GM23338 (cell line): ENCODE measurements at regions not wholly inside any gene's neighbourhood (a gene's known extent, or its start where the extent isn't known, plus 50 kb on each side); places are given as distances from the start of the nearest gene placed in this dataset.

Experiments used
- ATAC-seq: fragments of 200-7000 bp; cut with Tn5 transposase; 3 replicates; pipeline ENCODE4 v1.9.1; 2020
- DNase-seq: peaks from one replicate; pipeline ENCODE4 v3.0.0-alpha.2; 2015; ENCODE audit warnings: low spot score
- H2AFZ ChIP-seq: fragments of 200-600 bp; sonication (generic); 2 replicates; pipeline ENCODE4 v1.8.0; 2016; ENCODE audit warnings: antibody characterized with exemption, mild to moderate bottlenecking, moderate library complexity
- H3F3A ChIP-seq: fragments of 200-600 bp; sonication (generic); replicated peaks from 2 replicates; pipeline ENCODE4 v1.8.0; 2017; ENCODE audit warnings: antibody characterized with exemption, mixed run types, low read depth
- H3K27ac ChIP-seq: fragments of 200-600 bp; sonication (generic); 2 replicates; pipeline ENCODE4 v1.6.1; 2016; ENCODE audit warnings: low read depth
- H3K27me3 ChIP-seq: fragments of 200-600 bp; sonication (generic); 2 replicates; pipeline ENCODE4 v1.8.0; 2016; ENCODE audit warnings: mild to moderate bottlenecking, mixed run types, moderate library complexity; ENCODE audit not compliant: insufficient read depth
- H3K36me3 ChIP-seq: fragments of 200-600 bp; sonication (generic); 2 replicates; pipeline ENCODE4 v1.8.0; 2016; ENCODE audit warnings: mild to moderate bottlenecking; ENCODE audit not compliant: insufficient read depth
- H3K4me1 ChIP-seq: fragments of 200-600 bp; sonication (generic); 2 replicates; pipeline ENCODE4 v1.8.0; 2016; ENCODE audit warnings: mild to moderate bottlenecking, moderate library complexity; ENCODE audit not compliant: insufficient read depth
- H3K4me2 ChIP-seq: fragments of 200-600 bp; sonication (generic); 2 replicates; pipeline ENCODE4 v1.7.1; 2017; ENCODE audit warnings: mixed run types
- H3K4me3 ChIP-seq: fragments of 200-600 bp; sonication (generic); 2 replicates; pipeline ENCODE4 v1.6.1; 2016; ENCODE audit warnings: mixed run types
- H3K79me2 ChIP-seq: fragments of 200-600 bp; sonication (generic); replicated peaks from 2 replicates; pipeline ENCODE4 v1.8.0; 2017; ENCODE audit warnings: mild to moderate bottlenecking; ENCODE audit not compliant: insufficient read depth
- H3K9me2 ChIP-seq: fragments of 200-600 bp; sonication (generic); 2 replicates; pipeline ENCODE4 v1.8.0; 2017; ENCODE audit not compliant: insufficient read depth
- H4K20me1 ChIP-seq: fragments of 200-600 bp; sonication (generic); replicated peaks from 2 replicates; pipeline ENCODE4 v1.8.0; 2017; ENCODE audit warnings: mild to moderate bottlenecking; ENCODE audit not compliant: insufficient read depth
- H3K27ac Mint-ChIP-seq: 2 replicates; pipeline ENCODE4 v1.8.0; 2020; ENCODE audit warnings: inconsistent platforms, mild to moderate bottlenecking, moderate library complexity, mixed read lengths
- H3K27me3 Mint-ChIP-seq: 3 replicates; pipeline ENCODE4 v1.8.0; 2022; ENCODE audit warnings: low read depth, mild to moderate bottlenecking, moderate library complexity, mixed read lengths, inconsistent platforms; ENCODE audit not compliant: insufficient read depth, poor library complexity
- H3K36me3 Mint-ChIP-seq: 3 replicates; pipeline ENCODE4 v1.8.0; 2021; ENCODE audit warnings: low read depth, mild to moderate bottlenecking, inconsistent platforms, moderate library complexity, mixed read lengths
- H3K4me1 Mint-ChIP-seq: 3 replicates; pipeline ENCODE4 v1.8.0; 2020; ENCODE audit warnings: mild to moderate bottlenecking, inconsistent platforms, mixed read lengths
- H3K4me3 Mint-ChIP-seq: 3 replicates; pipeline ENCODE4 v1.8.0; 2021; ENCODE audit warnings: moderate library complexity, mild to moderate bottlenecking, inconsistent platforms, mixed read lengths
- H3K9me3 Mint-ChIP-seq: 3 replicates; pipeline ENCODE4 v1.8.0; 2020; ENCODE audit warnings: moderate library complexity, mild to moderate bottlenecking, inconsistent platforms, mixed read lengths
- CREB1 ChIP-seq: fragments of 250-450 bp; sonication (Bioruptor Pico); IDR thresholded peaks from 2 replicates; pipeline ENCODE4 v1.5.0; 2020; ENCODE audit warnings: low read depth, mild to moderate bottlenecking, moderate library complexity
- ETS1 ChIP-seq: IDR thresholded peaks from 2 replicates; pipeline ENCODE4 v1.6.1; 2016; ENCODE audit warnings: antibody characterized with exemption
- EZH2 ChIP-seq: fragments of 200-600 bp; sonication (generic); IDR thresholded peaks from one replicate; pipeline ENCODE4 v1.8.0; 2017; ENCODE audit warnings: antibody characterized with exemption, mild to moderate bottlenecking, low read depth; ENCODE audit not compliant: unreplicated experiment
- EZH2phosphoT487 ChIP-seq: fragments of 200-600 bp; sonication (generic); IDR thresholded peaks from one replicate; pipeline ENCODE4 v1.8.1; 2018; ENCODE audit warnings: antibody characterized with exemption; ENCODE audit not compliant: unreplicated experiment
- JUNB ChIP-seq: IDR thresholded peaks from one replicate; pipeline ENCODE4 v1.6.1; 2016; ENCODE audit warnings: antibody characterized with exemption; ENCODE audit not compliant: unreplicated experiment
- NANOG ChIP-seq: IDR thresholded peaks from 2 replicates; pipeline ENCODE4 v1.6.1; 2016; ENCODE audit warnings: antibody characterized with exemption, borderline replicate concordance
- REST ChIP-seq: IDR thresholded peaks from one replicate; pipeline ENCODE4 v1.6.1; 2018; ENCODE audit warnings: antibody characterized with exemption; ENCODE audit not compliant: unreplicated experiment
- ZNF331 ChIP-seq: fragments of 250-450 bp; sonication (Bioruptor Pico); IDR thresholded peaks from 2 replicates; pipeline ENCODE4 v1.5.0; 2020; ENCODE audit warnings: low read depth, mild to moderate bottlenecking, moderate library complexity
- ZNF462 ChIP-seq: fragments of 250-450 bp; sonication (Bioruptor Pico); IDR thresholded peaks from 2 replicates; pipeline ENCODE4 v1.5.0; 2020; ENCODE audit warnings: mild to moderate bottlenecking, moderate library complexity

- Histone ChIP-seq H3K27me3 (no peaks in the 10 kb centered on the region), H3F3A (no peaks in the 10 kb centered on the region), H3K9me2 (peaks cover 10% of the 10 kb centered on the region; the same call in 1 of the 2 replicates), H3K4me1 (no peaks in the 10 kb centered on the region), H3K27ac (no peak overlapping the region), H3K4me3 (no peak overlapping the region), H3K79me2 (no peaks in the 10 kb centered on the region), H3K36me3 (no peaks in the 10 kb centered on the region), H3K4me2 (no peak overlapping the region), H4K20me1 (no peaks in the 10 kb centered on the region), H2AFZ (no peak overlapping the region)
- ATAC-seq, result no peak
- no peaks in the 10 kb centered on the region for H3K9me3 Mint-ChIP-seq
- no peaks in the 10 kb centered on the region for H3K27me3 Mint-ChIP-seq
- H3K4me3 Mint-ChIP-seq, result no peak overlapping the region
- no peaks in the 10 kb centered on the region for H3K36me3 Mint-ChIP-seq
- DNase-seq, result no peak
- no peaks in the 10 kb centered on the region for H3K4me1 Mint-ChIP-seq
- TF ChIP-seq CREB1 (CRISPR knock-in tag) (no peak), JUNB (no peak), ZNF331 (CRISPR knock-in tag) (no peak), ZNF462 (CRISPR knock-in tag) (no peak), ETS1 (no peak)
- no peak overlapping the region for H3K27ac Mint-ChIP-seq
Measured at GRCh38 chr4:178457286-178457685, 1015.0 kb upstream of the AGA start.

GRCh38 chr4:178462710-178463109, 1020.5 kb upstream of the AGA start:
- no peak for TF ChIP-seq EZH2phosphoT487
- no peak for TF ChIP-seq EZH2
- no peak for TF ChIP-seq JUNB
- TF ChIP-seq ZNF331 (CRISPR knock-in tag), result no peak
- no peak for TF ChIP-seq ETS1
- TF ChIP-seq NANOG, result no peak
- TF ChIP-seq REST, result no peak
- Histone ChIP-seq H4K20me1 (no peaks in the 10 kb centered on the region), H3K4me3 (no peak overlapping the region), H3K79me2 (no peaks in the 10 kb centered on the region), H3K4me1 (no peaks in the 10 kb centered on the region), H3K27ac (no peak overlapping the region), H3F3A (no peaks in the 10 kb centered on the region), H3K9me2 (peaks cover 10% of the 10 kb centered on the region; the same call in 1 of the 2 replicates), H3K27me3 (no peaks in the 10 kb centered on the region), H3K36me3 (no peaks in the 10 kb centered on the region), H2AFZ (0 out of 2 replicates have a peak overlapping the region, but pooled peaks have one; percentile 40), H3K4me2 (no peak overlapping the region)
- no peaks in the 10 kb centered on the region for H3K4me1 Mint-ChIP-seq
- H3K36me3 Mint-ChIP-seq, result no peaks in the 10 kb centered on the region
- H3K9me3 Mint-ChIP-seq, result no peaks in the 10 kb centered on the region
- no peaks in the 10 kb centered on the region for H3K27me3 Mint-ChIP-seq
- no peak overlapping the region for H3K27ac Mint-ChIP-seq
- ATAC-seq, result no peak
- no peak for DNase-seq
- H3K4me3 Mint-ChIP-seq, result no peak overlapping the region
